ENCODE measurements at regions not wholly inside any gene's neighbourhood (a gene's known extent, or its start where the extent isn't known, plus 50 kb on each side); places are given as distances from the start of the nearest gene placed in this dataset.

DNA sequence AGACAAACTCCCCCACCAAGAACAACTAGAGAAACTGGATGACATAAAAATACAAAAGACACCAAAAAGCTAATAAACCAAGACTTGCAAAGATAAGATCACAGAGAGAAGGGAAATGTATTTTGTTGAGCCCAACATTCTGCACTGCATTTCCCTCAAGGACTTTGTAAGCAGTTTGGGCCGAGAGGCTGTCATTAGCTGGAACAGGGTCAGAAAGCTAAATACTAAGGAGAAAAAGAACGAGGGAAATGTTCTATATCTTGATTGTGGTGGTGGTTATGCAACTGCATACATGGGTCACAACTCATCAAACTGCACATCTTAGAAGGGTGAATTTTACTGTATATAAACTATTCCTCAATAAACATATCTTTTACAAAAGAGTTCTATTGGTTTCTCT lies 315.0 kb downstream of the IPMK start:
- no peaks in the 10 kb centered on the region for H3K9me3 ChIP-seq (ENCODE audit: control insufficient read depth, insufficient read depth, low read length)
- DNase-seq (ENCODE audit: low read depth, low spot score) = no peak
- no peak overlapping the region for H3K27ac ChIP-seq (ENCODE audit: low read depth, low read length)
- H3K4me3 ChIP-seq (ENCODE audit: low read depth, low read length) = no peak overlapping the region
- ChIA-PET CTCF (interaction anchor here (0.9 kb wide), 1 partner anchor 112 kb away, joined by 3 read pairs; no protein-coding TSS in a partner anchor), POLR2A (no interaction called here)
- TF ChIP-seq, protein P1, sequence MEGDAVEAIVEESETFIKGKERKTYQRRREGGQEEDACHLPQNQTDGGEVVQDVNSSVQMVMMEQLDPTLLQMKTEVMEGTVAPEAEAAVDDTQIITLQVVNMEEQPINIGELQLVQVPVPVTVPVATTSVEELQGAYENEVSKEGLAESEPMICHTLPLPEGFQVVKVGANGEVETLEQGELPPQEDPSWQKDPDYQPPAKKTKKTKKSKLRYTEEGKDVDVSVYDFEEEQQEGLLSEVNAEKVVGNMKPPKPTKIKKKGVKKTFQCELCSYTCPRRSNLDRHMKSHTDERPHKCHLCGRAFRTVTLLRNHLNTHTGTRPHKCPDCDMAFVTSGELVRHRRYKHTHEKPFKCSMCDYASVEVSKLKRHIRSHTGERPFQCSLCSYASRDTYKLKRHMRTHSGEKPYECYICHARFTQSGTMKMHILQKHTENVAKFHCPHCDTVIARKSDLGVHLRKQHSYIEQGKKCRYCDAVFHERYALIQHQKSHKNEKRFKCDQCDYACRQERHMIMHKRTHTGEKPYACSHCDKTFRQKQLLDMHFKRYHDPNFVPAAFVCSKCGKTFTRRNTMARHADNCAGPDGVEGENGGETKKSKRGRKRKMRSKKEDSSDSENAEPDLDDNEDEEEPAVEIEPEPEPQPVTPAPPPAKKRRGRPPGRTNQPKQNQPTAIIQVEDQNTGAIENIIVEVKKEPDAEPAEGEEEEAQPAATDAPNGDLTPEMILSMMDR (IDR thresholded peaks at IDR 0.05; ENCODE audit: low read depth, low read length) = no peak
- no peaks in the 10 kb centered on the region for H3K27me3 ChIP-seq (ENCODE audit: control insufficient read depth, insufficient read depth, low read length)

DNA sequence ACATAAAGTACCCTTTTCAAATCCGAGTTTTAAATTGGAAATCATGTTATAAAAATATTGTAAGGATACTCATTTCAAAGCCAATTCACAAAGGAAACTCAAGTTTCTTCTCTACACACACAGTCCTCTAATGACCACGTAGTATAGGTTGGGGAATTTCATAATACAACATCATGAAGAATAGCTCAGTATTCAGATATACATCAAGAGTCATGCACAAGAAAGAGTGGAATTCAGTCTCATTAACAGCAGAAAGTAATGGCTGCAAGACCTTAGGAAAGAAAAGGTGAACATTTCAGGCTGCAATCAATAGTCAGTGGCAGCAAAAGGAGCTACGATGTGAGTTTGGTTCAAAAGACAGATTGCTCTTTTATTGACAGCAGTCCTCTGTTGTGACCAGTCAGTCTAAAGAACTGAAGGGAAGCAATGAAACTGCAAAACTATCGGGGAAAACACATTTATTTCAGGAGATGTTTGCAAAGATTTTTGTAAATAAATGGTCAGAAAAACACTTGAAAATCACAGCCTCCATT lies 317.2 kb downstream of the IPMK start:
- TF ChIP-seq, protein P1 (IDR thresholded peaks at IDR 0.05; ENCODE audit: low read depth, low read length) = no peak
- ChIA-PET POLR2A (no interaction called here), CTCF (interaction anchor here (0.9 kb wide), 1 partner anchor 114 kb away, joined by 3 read pairs; no protein-coding TSS in a partner anchor)
- DNase-seq (ENCODE audit: low read depth, low spot score) = no peak
- Histone ChIP-seq H3K27ac (ENCODE audit: low read depth, low read length) (no peak overlapping the region), H3K4me3 (ENCODE audit: low read depth, low read length) (no peak overlapping the region), H3K27me3 (ENCODE audit: control insufficient read depth, insufficient read depth, low read length) (no peaks in the 10 kb centered on the region), H3K9me3 (ENCODE audit: control insufficient read depth, insufficient read depth, low read length) (no peaks in the 10 kb centered on the region)

DNA sequence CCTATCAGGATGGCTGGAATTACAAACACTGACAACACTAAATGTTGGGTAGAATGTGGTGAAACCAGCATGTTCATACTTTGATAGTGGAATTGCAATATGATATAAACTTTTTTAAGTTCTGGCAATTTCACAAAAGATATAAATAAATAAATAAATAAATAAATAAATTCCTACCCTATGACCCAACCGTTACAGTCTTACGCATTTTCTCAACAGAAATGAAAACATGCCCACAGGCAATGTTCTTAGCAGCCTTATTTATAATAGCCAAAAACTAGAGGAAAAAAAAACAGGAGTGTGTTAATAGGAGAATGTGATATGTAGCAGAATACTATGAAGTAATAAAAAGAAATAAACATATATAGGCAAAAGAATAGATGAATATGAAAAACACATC lies 318.9 kb downstream of the IPMK start:
- Histone ChIP-seq H3K27me3 (ENCODE audit: control insufficient read depth, insufficient read depth, low read length) (no peaks in the 10 kb centered on the region), H3K4me3 (ENCODE audit: low read depth, low read length) (no peak overlapping the region), H3K9me3 (ENCODE audit: control insufficient read depth, insufficient read depth, low read length) (no peaks in the 10 kb centered on the region), H3K27ac (ENCODE audit: low read depth, low read length) (no peak overlapping the region)
- no peak for DNase-seq (ENCODE audit: low read depth, low spot score)
- POLR2A ChIA-PET = no interaction called here
- CTCF ChIA-PET = no interaction called here
- TF ChIP-seq, protein P1 (IDR thresholded peaks at IDR 0.05; ENCODE audit: low read depth, low read length) = no peak

DNA sequence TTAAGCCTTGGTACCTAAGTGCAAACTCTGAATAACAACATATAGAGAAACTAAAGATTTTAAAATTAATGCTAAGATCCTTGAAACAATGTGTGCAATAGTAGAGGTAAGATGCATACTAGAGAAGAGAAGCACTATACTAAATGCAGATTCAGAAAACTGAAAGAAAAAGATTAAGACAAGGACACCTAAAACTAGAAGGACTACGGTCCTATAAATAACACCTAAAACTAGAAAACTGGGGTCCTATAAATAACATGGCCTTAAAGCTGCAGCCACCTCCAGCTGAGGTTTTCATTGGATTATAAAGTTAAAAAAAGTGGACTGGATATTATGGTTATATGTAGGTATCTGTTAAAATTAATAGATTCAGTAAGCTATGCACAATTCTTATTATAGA lies 320.9 kb downstream of the IPMK start:
- POLR2A ChIA-PET = no interaction called here
- no peak for DNase-seq (ENCODE audit: low read depth, low spot score)

DNA sequence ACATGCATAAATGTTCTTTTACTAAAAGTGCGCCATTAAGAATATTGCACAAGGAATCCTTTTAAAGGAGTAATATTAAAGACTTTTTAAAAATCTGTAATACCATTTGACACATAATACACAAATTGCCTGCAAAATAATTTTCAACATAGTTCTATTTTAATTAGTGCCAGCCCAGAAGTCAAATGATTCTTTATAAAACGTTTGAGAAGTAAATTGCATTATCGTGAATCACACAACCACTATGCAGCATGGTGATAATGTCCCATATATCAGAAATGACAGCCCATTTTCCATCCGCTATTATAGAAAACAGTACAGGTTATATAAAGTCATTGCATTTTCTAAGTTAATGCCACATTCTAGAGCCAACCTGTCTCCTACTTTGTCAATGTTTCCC lies 324.0 kb downstream of the IPMK start:
- ChIA-PET POLR2A (no interaction called here), CTCF (no interaction called here)

More for the DNA sequence above, 320.9 kb downstream of the IPMK start:
- TF ChIP-seq, protein P1 (IDR thresholded peaks at IDR 0.05; ENCODE audit: low read depth, low read length) = no peak
- Histone ChIP-seq H3K9me3 (ENCODE audit: control insufficient read depth, insufficient read depth, low read length) (no peaks in the 10 kb centered on the region), H3K27me3 (ENCODE audit: control insufficient read depth, insufficient read depth, low read length) (no peaks in the 10 kb centered on the region), H3K4me3 (ENCODE audit: low read depth, low read length) (no peak overlapping the region), H3K27ac (ENCODE audit: low read depth, low read length) (no peak overlapping the region)
- CTCF ChIA-PET = no interaction called here

More for the DNA sequence above, 324.0 kb downstream of the IPMK start:
- no peak overlapping the region for H3K27ac ChIP-seq (ENCODE audit: low read depth, low read length)
- no peak for DNase-seq (ENCODE audit: low read depth, low spot score)
- TF ChIP-seq, protein P1 (IDR thresholded peaks at IDR 0.05; ENCODE audit: low read depth, low read length) = no peak
- H3K9me3 ChIP-seq (ENCODE audit: control insufficient read depth, insufficient read depth, low read length) = no peaks in the 10 kb centered on the region
- no peaks in the 10 kb centered on the region for H3K27me3 ChIP-seq (ENCODE audit: control insufficient read depth, insufficient read depth, low read length)
- no peak overlapping the region for H3K4me3 ChIP-seq (ENCODE audit: low read depth, low read length)

Measured in AG04450 (cell line).